ENCODE measurements at regions not wholly inside any gene's neighbourhood (a gene's known extent, or its start where the extent isn't known, plus 50 kb on each side); places are given as distances from the start of the nearest gene placed in this dataset.

DNA sequence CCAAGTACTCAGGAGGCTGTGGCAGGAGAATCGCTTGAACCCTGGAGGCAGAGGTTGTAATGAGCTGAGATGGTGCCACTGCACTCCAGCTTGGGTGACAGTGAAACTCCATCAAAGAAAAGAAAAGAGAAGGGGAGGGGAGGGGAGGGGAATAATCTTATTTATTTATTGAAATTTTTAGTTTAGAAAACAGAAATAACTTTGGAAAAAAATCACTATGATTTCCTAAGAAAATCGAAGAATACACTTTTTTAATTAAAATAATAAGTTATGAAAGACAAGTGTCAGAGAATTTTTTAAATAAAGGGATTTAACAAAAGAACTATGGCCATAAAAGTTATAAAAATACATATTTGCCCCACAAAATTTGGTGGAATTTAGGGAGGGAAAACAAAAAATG lies 836.9 kb upstream of the HS3ST1 start:
- no peak for TF ChIP-seq CTCF (IDR thresholded peaks at IDR 0.05)
- TF ChIP-seq POLR2AphosphoS5 (IDR thresholded peaks at IDR 0.05): no peak
